HT-29 (cell line): ENCODE measurements at regions not wholly inside any gene's neighbourhood (a gene's known extent, or its start where the extent isn't known, plus 50 kb on each side); places are given as distances from the start of the nearest gene placed in this dataset.
A peak's percentile ranks its signal among the peaks of the same experiment; 100 is the strongest.

Source experiments
- DNase-seq: peaks from one replicate; pipeline ENCODE4 v3.0.0-alpha.2; 2015; ENCODE audit warnings: low spot score

- no peak for DNase-seq
These were observed 210.3 kb upstream of the USP24 start for GRCh38 chr1:55425310-55425930.

- no peak for DNase-seq
These were observed 208.2 kb upstream of the USP24 start for GRCh38 chr1:55423376-55423775.

- peak; percentile 42 for DNase-seq
These were observed 206.0 kb upstream of the USP24 start for GRCh38 chr1:55420929-55421716.

GRCh38 chr1:55420026-55420425, 204.9 kb upstream of the USP24 start:
- no peak for DNase-seq

GRCh38 chr1:55418208-55419000, 203.2 kb upstream of the USP24 start:
- no peak for DNase-seq

GRCh38 chr1:55416164-55416842, 201.1 kb upstream of the USP24 start:
- no peak for DNase-seq

- DNase-seq: no peak
These were observed 198.1 kb upstream of the USP24 start for GRCh38 chr1:55413286-55413685.

GRCh38 chr1:55412060-55412459, 196.9 kb upstream of the USP24 start:
- DNase-seq: no peak

GRCh38 chr1:55402671-55403464, 187.7 kb upstream of the USP24 start:
- DNase-seq: no peak

- DNase-seq: no peak
These were observed 187.0 kb upstream of the USP24 start for GRCh38 chr1:55402142-55402541.

- no peak for DNase-seq
These were observed 185.3 kb upstream of the USP24 start for GRCh38 chr1:55400508-55400907.

- no peak for DNase-seq
These were observed 184.2 kb upstream of the USP24 start for GRCh38 chr1:55399346-55399745.

GRCh38 chr1:55396381-55396891, 181.3 kb upstream of the USP24 start:
- no peak for DNase-seq

GRCh38 chr1:55388960-55389359, 173.8 kb upstream of the USP24 start:
- no peak for DNase-seq

- no peak for DNase-seq
These were observed 172.0 kb upstream of the USP24 start for GRCh38 chr1:55387145-55387544.

- DNase-seq: no peak
These were observed 171.3 kb upstream of the USP24 start for GRCh38 chr1:55386456-55386855.

- no peak for DNase-seq
These were observed 170.3 kb upstream of the USP24 start for GRCh38 chr1:55385402-55386018.

- no peak for DNase-seq
These were observed 169.5 kb upstream of the USP24 start for GRCh38 chr1:55384637-55385036.

- DNase-seq: no peak
These were observed 167.7 kb upstream of the USP24 start for GRCh38 chr1:55382806-55383305.

GRCh38 chr1:55381983-55382382, 166.8 kb upstream of the USP24 start:
- no peak for DNase-seq
